ENCODE measurements at regions not wholly inside any gene's neighbourhood (a gene's known extent, or its start where the extent isn't known, plus 50 kb on each side); places are given as distances from the start of the nearest gene placed in this dataset.

- TF ChIP-seq CTCF (IDR thresholded peaks at IDR 0.05; ENCODE audit: poor library complexity, severe bottlenecking), result no peak
- TF ChIP-seq POLR2AphosphoS5 (IDR thresholded peaks at IDR 0.05), result no peak
- TF ChIP-seq REST (IDR thresholded peaks at IDR 0.05; ENCODE audit: borderline replicate concordance), result no peak
- TF ChIP-seq TAF1 (IDR thresholded peaks at IDR 0.05; ENCODE audit: low read depth), result no peak
- no peak for TF ChIP-seq MXI1 (conservative IDR thresholded peaks at IDR 0.05; ENCODE audit: poor library complexity, severe bottlenecking)
- no peak for TF ChIP-seq EP300 (conservative IDR thresholded peaks at IDR 0.05; ENCODE audit: poor library complexity, severe bottlenecking)
These were observed 66.5 kb upstream of the LRPAP1 start for GRCh38 chr4:3598695-3599227.

Data from neural cell (in vitro differentiated cells).